ENCODE measurements at regions not wholly inside any gene's neighbourhood (a gene's known extent, or its start where the extent isn't known, plus 50 kb on each side); places are given as distances from the start of the nearest gene placed in this dataset.

GRCh38 chr13:110991991-110992508, 77.2 kb upstream of the ANKRD10 start:
- CTCF ChIA-PET: no interaction called here
- H3K4me1 Mint-ChIP-seq: peaks cover 11% of the 10 kb centered on the region
- no peak overlapping the region for H3K27ac Mint-ChIP-seq
- TF ChIP-seq ZNF425 (CRISPR knock-in tag; conservative IDR thresholded peaks at IDR 0.05): no peak
- no peak for TF ChIP-seq CTCF (IDR thresholded peaks at IDR 0.05)
- TF ChIP-seq ZNF121 (CRISPR knock-in tag; IDR thresholded peaks at IDR 0.05): no peak
- no peak for TF ChIP-seq HMGA2 (CRISPR knock-in tag; IDR thresholded peaks at IDR 0.05)
- no peak for TF ChIP-seq AFF4 (CRISPR knock-in tag; IDR thresholded peaks at IDR 0.05; ENCODE audit: borderline replicate concordance)
- no peak for TF ChIP-seq ZNF671 (CRISPR knock-in tag; IDR thresholded peaks at IDR 0.05)
- TF ChIP-seq ZNF423 (CRISPR knock-in tag; IDR thresholded peaks at IDR 0.05): no peak
- no peak for TF ChIP-seq ATF3 (CRISPR knock-in tag; conservative IDR thresholded peaks at IDR 0.05)
- no peak for TF ChIP-seq IRF1 (CRISPR knock-in tag; IDR thresholded peaks at IDR 0.05)
- TF ChIP-seq E2F1 (CRISPR knock-in tag; IDR thresholded peaks at IDR 0.05): no peak
- TF ChIP-seq MLX (CRISPR knock-in tag; IDR thresholded peaks at IDR 0.05): no peak
- no peak for TF ChIP-seq RORB (CRISPR knock-in tag; IDR thresholded peaks at IDR 0.05)
- no peak for TF ChIP-seq ZNF512 (CRISPR knock-in tag; IDR thresholded peaks at IDR 0.05; ENCODE audit: borderline replicate concordance)
- TF ChIP-seq ESRRA (CRISPR knock-in tag; IDR thresholded peaks at IDR 0.05; ENCODE audit: borderline replicate concordance): no peak
- no peak for TF ChIP-seq ZNF416 (CRISPR knock-in tag; IDR thresholded peaks at IDR 0.05)
- no peak for TF ChIP-seq NFE2L1 (CRISPR knock-in tag; IDR thresholded peaks at IDR 0.05)
- TF ChIP-seq TCF7 (CRISPR knock-in tag; IDR thresholded peaks at IDR 0.05; ENCODE audit: low read depth): no peak
- TF ChIP-seq ETV6 (CRISPR knock-in tag; IDR thresholded peaks at IDR 0.05): no peak
- no peak for TF ChIP-seq USF2 (CRISPR knock-in tag; IDR thresholded peaks at IDR 0.05)
- no peak for ATAC-seq
- H3K36me3 Mint-ChIP-seq: no peaks in the 10 kb centered on the region
- peaks cover 18% of the 10 kb centered on the region for H3K27me3 Mint-ChIP-seq (ENCODE audit: low read depth)
- no peaks in the 10 kb centered on the region for H3K9me3 Mint-ChIP-seq
- no peak for DNase-seq (ENCODE audit: low spot score)
- POLR2A ChIA-PET: no interaction called here
- H3K4me3 Mint-ChIP-seq: no peak overlapping the region
